ENCODE measurements at regions not wholly inside any gene's neighbourhood (a gene's known extent, or its start where the extent isn't known, plus 50 kb on each side); places are given as distances from the start of the nearest gene placed in this dataset.

GRCh38 chr4:57445686-57446085 lies 335.5 kb upstream of the IGFBP7 start:
- no peak for DNase-seq

- DNase-seq, result no peak
Observed at GRCh38 chr4:57444671-57445070, 334.5 kb upstream of the IGFBP7 start.

- DNase-seq, result no peak
Observed at GRCh38 chr4:57443787-57444186, 333.6 kb upstream of the IGFBP7 start.

- no peak for DNase-seq
Observed at GRCh38 chr4:57443308-57443707, 333.1 kb upstream of the IGFBP7 start.

GRCh38 chr4:57442831-57443291 lies 332.7 kb upstream of the IGFBP7 start:
- DNase-seq, result no peak

DNA sequence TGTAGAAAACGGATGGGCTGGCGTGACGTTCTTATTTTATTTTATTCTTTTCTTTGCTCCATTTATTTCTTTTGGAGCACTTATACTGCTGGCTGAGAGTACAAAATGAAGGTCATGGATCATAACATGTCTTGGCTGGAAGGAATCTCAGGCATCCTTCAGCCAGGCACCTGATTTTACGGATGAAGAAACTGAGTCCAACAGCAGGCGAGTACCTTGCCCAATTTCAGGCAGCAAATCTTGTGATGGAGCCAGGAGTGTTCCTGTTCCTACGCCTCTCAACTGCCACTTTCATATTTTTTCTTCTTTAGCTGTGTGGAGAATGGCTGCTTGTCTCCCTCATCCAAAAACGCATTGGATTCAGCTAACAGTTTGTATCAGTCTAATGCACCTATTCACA lies 332.1 kb upstream of the IGFBP7 start:
- no peak for DNase-seq

DNA sequence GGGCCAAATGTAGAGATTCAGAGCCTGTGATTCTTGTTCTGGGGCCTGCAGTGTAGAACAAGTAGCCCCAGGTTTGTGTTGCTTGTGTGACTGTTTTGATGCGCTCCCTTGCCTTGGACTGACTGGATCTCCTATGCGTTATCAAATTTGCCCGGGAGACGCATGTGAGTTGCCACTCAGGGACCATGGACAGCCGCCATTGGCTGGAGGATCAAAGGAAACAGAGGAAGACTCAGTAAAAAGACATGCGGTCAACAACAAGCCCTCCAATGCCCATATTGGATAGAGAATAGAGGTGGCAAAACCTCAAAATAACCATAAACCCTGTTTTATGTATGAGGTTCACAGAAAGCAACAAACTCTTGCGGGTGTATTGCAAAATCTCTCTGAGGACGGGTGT lies 327.5 kb upstream of the IGFBP7 start:
- DNase-seq, result no peak

DNA sequence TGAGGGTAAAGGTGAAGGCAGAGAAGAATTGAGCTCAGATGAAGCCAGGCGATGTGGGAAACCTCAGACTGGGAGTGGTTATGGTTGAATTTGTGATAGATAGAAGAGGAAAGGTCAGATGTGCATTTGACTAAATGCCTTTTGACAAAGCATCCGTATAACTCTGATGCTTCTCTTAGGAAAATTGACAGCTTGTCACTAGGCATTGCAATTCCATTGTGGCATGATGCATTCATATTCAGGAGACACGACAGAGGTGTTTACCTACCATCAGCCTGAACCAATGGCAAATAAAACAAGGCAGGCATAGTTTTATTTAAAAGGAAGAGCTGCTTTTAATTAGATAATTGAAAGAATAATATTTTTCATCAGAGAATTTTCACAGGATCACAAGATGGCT lies 325.1 kb upstream of the IGFBP7 start:
- DNase-seq, result no peak

- no peak for DNase-seq
Observed at GRCh38 chr4:57430726-57431125, 320.5 kb upstream of the IGFBP7 start.

- DNase-seq, result peak; percentile 50
Observed at GRCh38 chr4:57426779-57427395, 316.7 kb upstream of the IGFBP7 start.

GRCh38 chr4:57425610-57426009 lies 315.4 kb upstream of the IGFBP7 start:
- DNase-seq, result peak; percentile 3

- DNase-seq, result no peak
Observed at GRCh38 chr4:57424232-57424897, 314.2 kb upstream of the IGFBP7 start.

DNA sequence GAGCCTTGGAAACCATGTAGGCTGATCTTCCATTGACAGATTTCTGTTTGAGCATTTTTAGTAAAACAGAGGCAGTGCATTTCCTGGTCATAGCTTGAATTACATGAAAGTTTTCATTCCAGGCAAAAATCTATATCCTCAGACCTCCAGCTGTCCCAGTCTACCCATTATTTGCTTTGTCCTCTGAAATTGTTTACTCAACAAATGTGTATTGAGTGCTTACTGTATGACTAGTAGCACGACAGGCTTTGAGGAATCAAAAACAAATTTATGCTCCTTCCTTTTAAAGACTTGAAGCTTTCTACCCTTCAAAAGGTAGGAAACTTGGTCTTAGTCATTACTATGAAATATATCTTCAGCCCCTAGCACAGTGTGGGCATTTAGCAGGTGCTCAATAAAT lies 307.9 kb upstream of the IGFBP7 start:
- no peak for DNase-seq

DNA sequence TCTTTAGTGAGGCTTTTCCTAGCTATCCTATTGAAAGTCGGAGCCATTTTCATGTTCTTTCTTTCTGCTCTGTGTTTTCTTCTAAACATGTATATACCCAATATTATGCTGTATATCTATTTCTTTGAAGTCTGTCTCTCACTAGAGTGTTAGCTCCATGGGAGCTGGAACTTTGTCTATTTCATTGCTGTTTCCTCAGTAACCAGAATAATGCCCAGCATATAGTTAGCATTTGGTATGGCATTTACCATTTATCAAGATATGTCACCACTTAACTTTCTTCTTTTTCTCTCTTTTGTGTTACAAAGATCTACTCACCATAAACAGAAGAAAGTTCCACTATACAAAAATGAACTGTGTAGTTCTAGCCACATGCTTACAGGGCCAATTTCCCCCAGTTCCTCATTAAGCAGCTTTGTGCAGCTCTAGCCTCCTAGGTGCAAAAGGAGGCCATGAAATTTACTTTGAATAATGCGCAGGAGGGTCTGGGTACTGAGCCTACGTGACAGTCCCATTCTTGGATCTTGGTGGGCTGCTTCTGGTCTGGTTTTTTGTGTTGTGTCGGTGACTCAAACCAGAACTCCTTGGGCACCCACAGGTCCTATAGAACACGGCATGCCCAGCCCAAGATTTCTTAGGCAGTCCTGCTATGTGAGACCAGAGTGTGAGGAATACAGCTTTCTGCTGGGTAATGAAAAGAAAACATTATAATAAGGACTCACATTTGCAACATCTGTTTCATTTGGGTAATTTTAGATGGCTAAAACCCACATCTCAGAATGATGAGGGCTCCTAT lies 302.3 kb upstream of the IGFBP7 start:
- no peak for DNase-seq

DNA sequence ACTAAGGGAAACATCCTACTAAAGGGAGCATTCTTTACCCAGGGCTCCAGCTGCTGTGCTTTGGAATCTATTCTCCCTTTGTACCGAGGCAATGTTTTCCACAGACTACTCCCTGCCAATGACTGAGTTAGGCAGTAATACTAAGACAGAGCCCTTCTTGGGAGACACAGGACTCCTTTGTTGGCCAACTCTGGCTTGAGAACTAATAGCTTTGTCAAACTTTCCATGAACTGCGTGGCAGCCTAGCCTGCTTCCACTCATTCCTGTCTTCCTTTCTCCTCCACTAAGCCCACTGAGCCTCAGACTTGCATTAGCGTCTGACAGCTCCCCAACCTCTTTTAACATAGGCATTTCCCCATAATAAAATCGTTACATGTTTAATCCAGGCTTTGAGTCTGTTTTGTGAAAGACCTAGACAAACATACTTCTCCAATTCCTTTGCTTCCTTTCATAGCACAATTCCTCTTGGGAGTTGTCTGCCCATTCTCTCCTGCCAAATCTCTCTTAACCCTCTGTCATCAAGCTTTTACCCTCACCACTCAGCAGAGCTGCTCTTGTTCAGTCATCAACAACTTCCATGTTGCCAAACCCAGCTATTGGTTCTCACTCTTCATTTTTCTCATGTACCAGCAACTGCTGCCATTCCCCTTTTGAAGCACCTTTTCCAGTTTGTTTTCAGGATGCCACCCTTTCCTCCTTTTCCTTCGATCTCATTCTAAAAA lies 300.3 kb upstream of the IGFBP7 start:
- no peak for DNase-seq

GRCh38 chr4:57405359-57405758 lies 295.2 kb upstream of the IGFBP7 start:
- DNase-seq, result no peak

- DNase-seq, result no peak
Observed at GRCh38 chr4:57404483-57404882, 294.3 kb upstream of the IGFBP7 start.

DNA sequence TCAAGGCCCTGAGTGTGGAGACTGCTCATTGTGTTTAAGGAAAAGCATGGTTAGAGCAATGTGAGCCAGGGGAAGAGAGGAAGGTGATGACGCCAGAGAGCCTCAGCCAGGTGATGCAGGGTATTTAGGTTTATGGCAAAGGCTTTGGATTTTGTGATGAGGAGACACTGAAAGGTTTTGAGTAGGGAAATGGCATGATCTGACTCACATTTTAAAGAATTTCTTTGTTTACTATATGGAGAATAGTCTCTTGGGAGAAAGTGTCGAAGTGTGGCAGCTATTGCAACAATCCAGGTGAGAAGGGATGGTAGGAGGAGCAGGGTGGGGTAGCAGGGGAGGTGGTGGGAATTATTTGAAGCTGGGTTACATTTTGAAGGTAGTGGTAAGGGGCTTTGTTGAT lies 293.4 kb upstream of the IGFBP7 start:
- no peak for DNase-seq

- DNase-seq, result no peak
Observed at GRCh38 chr4:57401586-57401985, 291.4 kb upstream of the IGFBP7 start.

DNA sequence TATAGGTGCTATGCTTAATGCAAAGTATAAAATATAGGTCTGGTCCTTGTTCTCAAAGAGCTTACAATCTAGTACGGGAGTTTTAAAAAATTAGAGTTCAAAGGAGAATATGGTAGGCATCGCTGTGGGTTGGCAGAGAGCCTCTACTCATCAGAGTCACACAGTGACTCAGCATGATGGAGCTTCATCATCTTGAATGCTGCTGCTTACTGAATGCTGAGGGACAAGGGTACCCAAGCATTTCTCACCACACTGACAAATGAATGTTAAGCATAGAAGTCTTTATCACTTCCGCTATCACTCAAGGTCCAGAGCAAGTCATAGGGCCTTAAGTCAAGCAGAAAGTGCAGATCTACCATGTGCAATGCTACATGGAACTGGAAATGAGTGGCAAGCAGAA lies 268.6 kb upstream of the IGFBP7 start:
- no peak for DNase-seq

DNA sequence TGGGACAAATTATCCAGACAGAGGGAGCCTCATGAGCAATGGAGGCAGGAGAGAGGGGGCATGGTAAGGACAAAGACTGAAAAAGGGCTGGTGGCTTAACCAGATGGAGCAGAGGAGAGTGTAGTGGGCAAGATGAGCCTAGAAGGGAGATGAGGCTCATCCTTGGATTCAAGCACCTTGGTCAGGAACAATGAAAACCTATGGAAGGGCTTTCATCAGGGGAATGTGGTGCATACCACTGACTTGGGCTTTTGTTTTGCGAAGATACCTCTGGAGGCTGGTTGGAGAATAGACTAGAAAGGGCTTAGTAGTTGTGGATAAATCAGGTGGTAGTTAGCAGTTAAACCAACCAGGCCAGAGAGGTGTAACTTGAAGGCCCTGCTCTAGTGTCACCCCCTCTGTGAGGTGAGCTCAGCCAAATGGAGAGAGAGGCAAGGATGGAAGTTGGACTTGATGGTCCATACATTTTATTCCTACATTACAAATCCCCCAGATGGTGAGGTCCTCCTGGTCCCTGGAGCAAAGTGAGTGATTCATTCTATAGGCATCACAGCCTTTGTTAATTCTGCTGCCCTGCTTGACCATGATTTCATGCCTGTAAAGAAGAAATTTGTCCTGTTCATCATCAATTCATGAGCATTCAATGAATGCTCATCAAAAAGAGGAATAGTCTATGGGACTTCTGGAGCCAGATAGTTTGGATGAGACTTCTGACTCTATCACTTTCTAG lies 264.8 kb upstream of the IGFBP7 start:
- no peak for DNase-seq

DNA sequence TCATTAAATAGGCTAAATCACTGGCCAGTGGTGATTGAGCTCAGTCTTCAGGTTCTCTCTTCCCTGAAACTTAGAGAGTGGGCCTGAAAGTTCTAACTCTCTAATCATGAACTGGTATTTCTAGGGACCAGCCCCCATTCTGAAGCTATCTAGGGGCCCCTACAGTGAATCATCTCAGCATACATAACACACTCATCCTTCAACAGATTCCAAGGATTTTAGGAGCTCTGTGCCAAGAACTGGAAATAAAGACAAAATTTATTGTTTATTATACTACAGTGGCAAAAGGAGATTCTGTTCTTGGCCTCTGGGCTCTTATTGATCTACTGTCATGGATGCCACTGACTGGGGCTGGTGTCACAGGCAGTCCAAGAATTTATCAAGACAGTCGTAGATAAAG lies 263.8 kb upstream of the IGFBP7 start:
- DNase-seq, result no peak

GRCh38 chr4:57371671-57372070 lies 261.5 kb upstream of the IGFBP7 start:
- no peak for DNase-seq
